Body of pancreas (tissue), 4 donors: ENCODE measurements at regions not wholly inside any gene's neighbourhood (a gene's known extent, or its start where the extent isn't known, plus 50 kb on each side); places are given as distances from the start of the nearest gene placed in this dataset.

Source experiments
- ATAC-seq: fragments of 150-250 bp; one replicate; pipeline ENCODE4 v1.9.1; 2016
- DNase-seq, 4 donors: peaks; one replicate each; pipeline ENCODE4 v3.0.0-alpha.2; 2019
- H3K27ac ChIP-seq, 4 donors: fragments of 200-600 bp; sonication (generic); 1 replicate in 3 of 4; 2 replicates in 1 of 4; pipeline versions ENCODE4 v1.5.1 to v1.6.1; 2016 to 2019; ENCODE audit warnings: mild to moderate bottlenecking in 1 of 4, mixed read lengths in 1 of 4, moderate library complexity in 1 of 4
- H3K27me3 ChIP-seq, 2 donors: fragments of 200-600 bp; sonication (generic); one replicate each; pipeline ENCODE4 v1.6.0; 2016; ENCODE audit warnings: mild to moderate bottlenecking in 1 of 2
- H3K36me3 ChIP-seq, 2 donors: fragments of 200-600 bp; sonication (generic); replicated peaks in 1 of 2; 2 replicates each; pipeline ENCODE4 v1.5.1; 2016; ENCODE audit warnings: low read depth in 2 of 2; ENCODE audit not compliant: insufficient read depth in 1 of 2
- H3K4me1 ChIP-seq: fragments of 200-600 bp; sonication (generic); one replicate; pipeline ENCODE4 v1.6.0; 2016
- H3K4me3 ChIP-seq, 2 donors: fragments of 200-600 bp; sonication (generic); 1 replicate in 1 of 2; 2 replicates in 1 of 2; pipeline ENCODE4 v1.5.1; 2016 to 2019
- H3K9me3 ChIP-seq, 3 donors: fragments of 200-600 bp; sonication (generic); 1 replicate in 2 of 3; 2 replicates in 1 of 3; pipeline ENCODE4 v1.5.1; 2016
- CTCF ChIP-seq, 7 experiments: fragments of 450-650 bp in 4 of 7; fragments of 200-600 bp in 3 of 7; sonication (generic) in 3 of 7; IDR thresholded peaks; one replicate each; pipeline ENCODE4 v1.5.1; 2016 to 2019; ENCODE audit warnings: antibody characterized with exemption in 7 of 7
- POLR2A ChIP-seq, 3 donors: fragments of 450-650 bp; IDR thresholded peaks; one replicate each; pipeline ENCODE4 v1.6.1; 2016; ENCODE audit warnings: antibody characterized with exemption in 3 of 3, mild to moderate bottlenecking in 2 of 3
- WGBS, 2 donors: methylation state at CpG; one replicate each; pipeline ENCODE4 v1.1.5; 2017; 5-methylcytosine and 5-hydroxymethylcytosine counted together
- intact Hi-C: fragments of 100-400 bp; cut with DNase I; formaldehyde crosslinking; loops from one replicate; pipeline ENCODE4 v1.15.1; 2023

- no peak for TF ChIP-seq CTCF (IDR thresholded peaks at IDR 0.05)
- no peak for TF ChIP-seq POLR2A (IDR thresholded peaks at IDR 0.05)
- intact Hi-C loops, result loop anchor here (10.0 kb wide), 1 partner anchor 1873 kb away; no protein-coding TSS in a partner anchor
- H3K9me3 ChIP-seq, result no peaks in the 10 kb centered on the region
- ATAC-seq (no peak), DNase-seq (no peak)
- H3K36me3 ChIP-seq, result no peaks in the 10 kb centered on the region
- no peak overlapping the region for H3K27ac ChIP-seq
- no peaks in the 10 kb centered on the region for H3K4me1 ChIP-seq
- H3K27me3 ChIP-seq, result no peaks in the 10 kb centered on the region
- 50% methylated on average over 7 of the region's 7 CpGs; no CpG with 5 or more reads in 1 of the 2 donors for WGBS, 2 donors
- no peak overlapping the region for H3K4me3 ChIP-seq
Observed at GRCh38 chr15:22227411-22228100, 147.2 kb downstream of the OR4M2 start.

GRCh38 chr15:22228101-22228762 lies 147.9 kb downstream of the OR4M2 start:
- no peak for DNase-seq
- Histone ChIP-seq H3K4me3 (no peak overlapping the region), H3K36me3 (no peaks in the 10 kb centered on the region), H3K27ac (no peak overlapping the region), H3K9me3 (no peaks in the 10 kb centered on the region), H3K27me3 (no peaks in the 10 kb centered on the region), H3K4me1 (no peaks in the 10 kb centered on the region)
- intact Hi-C loops, result loop anchor here (10.0 kb wide), 1 partner anchor 1873 kb away; no protein-coding TSS in a partner anchor
- ATAC-seq, result no peak
- WGBS, 2 donors, result 56 to 64% methylated on average over 8 to 9 of the region's 9 CpGs
- no peak for TF ChIP-seq POLR2A (IDR thresholded peaks at IDR 0.05)
- TF ChIP-seq CTCF (IDR thresholded peaks at IDR 0.05), result no peak

- no peak for TF ChIP-seq CTCF (IDR thresholded peaks at IDR 0.05)
- no peak for TF ChIP-seq POLR2A (IDR thresholded peaks at IDR 0.05)
- intact Hi-C loops, result loop anchor here (10.0 kb wide), 1 partner anchor 1875 kb away; no protein-coding TSS in a partner anchor
- H3K27me3 ChIP-seq, result no peaks in the 10 kb centered on the region
- no peaks in the 10 kb centered on the region for H3K36me3 ChIP-seq
- no peaks in the 10 kb centered on the region for H3K4me1 ChIP-seq
- no peak overlapping the region for H3K4me3 ChIP-seq
- ATAC-seq, result no peak
- no peak for DNase-seq
- 41 to 42% methylated on average over 12 of the region's 12 CpGs for WGBS, 2 donors
- no peaks in the 10 kb centered on the region for H3K9me3 ChIP-seq
- no peak overlapping the region for H3K27ac ChIP-seq
Observed at GRCh38 chr15:22229990-22230819, 149.9 kb downstream of the OR4M2 start.

- no peaks in the 10 kb centered on the region for H3K9me3 ChIP-seq
- DNase-seq, result no peak
- no peak for TF ChIP-seq CTCF (IDR thresholded peaks at IDR 0.05)
- TF ChIP-seq POLR2A (IDR thresholded peaks at IDR 0.05), result no peak
- WGBS, 2 donors, result 32 to 38% methylated on average over 2 of the region's 2 CpGs
- intact Hi-C loops, result no loop called here
- no peak overlapping the region for H3K27ac ChIP-seq
- no peaks in the 10 kb centered on the region for H3K27me3 ChIP-seq
- H3K36me3 ChIP-seq, result no peaks in the 10 kb centered on the region
- ATAC-seq, result no peak
- no peaks in the 10 kb centered on the region for H3K4me1 ChIP-seq
- H3K4me3 ChIP-seq, result no peak overlapping the region
Observed at GRCh38 chr15:22231603-22232002, 151.3 kb downstream of the OR4M2 start.
